T-helper 17 cell (primary cell): ENCODE measurements at regions not wholly inside any gene's neighbourhood (a gene's known extent, or its start where the extent isn't known, plus 50 kb on each side); places are given as distances from the start of the nearest gene placed in this dataset.
"Not testable (repeated sequence)": the region's sequence is repeated elsewhere in the genome, so short reads cannot be mapped to it uniquely, and the experiment has no call there.

Experiments used
- ATAC-seq: fragments of 150-1000 bp; cut with Tn5 transposase; 2 replicates; pipeline ENCODE4 v1.10.0; 2021; ENCODE audit warnings: mild to moderate bottlenecking, moderate library complexity
- DNase-seq, 3 donors: peaks; one replicate each; pipeline versions ENCODE4 v3.0.0 to v3.0.0-alpha.2; 2020 to 2021
- H3K9me3 ChIP-seq: one replicate; pipeline ENCODE4 v1.7.0; 2013; ENCODE audit warnings: low read length, mild to moderate bottlenecking; ENCODE audit not compliant: control insufficient read depth, poor library complexity, severe bottlenecking
- H3K27ac Mint-ChIP-seq: one replicate; pipeline ENCODE4 v1.8.0; 2022; ENCODE audit warnings: mild to moderate bottlenecking, moderate library complexity, mixed read lengths
- H3K27me3 Mint-ChIP-seq: one replicate; pipeline ENCODE4 v1.8.0; 2022; ENCODE audit warnings: mixed read lengths
- H3K36me3 Mint-ChIP-seq: one replicate; pipeline ENCODE4 v1.8.0; 2022; ENCODE audit warnings: low read depth, mixed read lengths
- H3K4me1 Mint-ChIP-seq: one replicate; pipeline ENCODE4 v1.8.0; 2022; ENCODE audit warnings: mild to moderate bottlenecking, mixed read lengths
- H3K4me3 Mint-ChIP-seq: one replicate; pipeline ENCODE4 v1.8.0; 2022; ENCODE audit warnings: mild to moderate bottlenecking, moderate library complexity, mixed read lengths

- no peak for ATAC-seq
- Mint-ChIP-seq H3K36me3 (no peaks in the 10 kb centered on the region), H3K27me3 (peaks cover 52% of the 10 kb centered on the region)
These were observed 267.2 kb upstream of the DIO3 start for GRCh38 chr14:101294136-101294535.

GRCh38 chr14:101299781-101300180, 261.5 kb upstream of the DIO3 start:
- not testable (repeated sequence) for H3K4me3 Mint-ChIP-seq, H3K36me3 Mint-ChIP-seq, DNase-seq, H3K4me1 Mint-ChIP-seq, ATAC-seq, H3K9me3 ChIP-seq, H3K27ac Mint-ChIP-seq
- peaks cover 15% of the 10 kb centered on the region for H3K27me3 Mint-ChIP-seq

More at GRCh38 chr14:101294136-101294535, 267.2 kb upstream of the DIO3 start:
- Mint-ChIP-seq H3K4me1 (no peaks in the 10 kb centered on the region), H3K27ac (no peak overlapping the region), H3K4me3 (no peak overlapping the region)
- no peak for DNase-seq
- peaks cover 3% of the 10 kb centered on the region for H3K9me3 ChIP-seq

DNA sequence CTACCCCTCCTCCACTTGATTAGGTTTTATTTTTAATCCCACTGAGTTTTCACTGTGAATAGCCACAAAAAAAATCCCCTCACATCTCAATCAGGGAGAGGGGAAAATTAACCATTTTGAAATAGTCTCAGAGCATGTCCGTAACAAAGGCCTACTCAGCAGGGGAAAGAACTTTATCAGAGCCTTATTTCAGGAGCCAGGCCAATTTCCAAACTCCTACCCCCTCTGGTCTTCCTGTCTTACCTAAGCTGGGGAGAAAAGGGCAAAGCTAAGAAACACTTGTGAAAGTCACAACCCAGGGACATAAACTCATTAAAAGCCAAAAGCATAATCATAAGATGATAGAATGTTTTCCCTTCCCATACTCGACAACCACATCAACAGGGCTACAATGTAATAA, 260.3 kb upstream of the DIO3 start:
- H3K36me3 Mint-ChIP-seq = peaks cover 2% of the 10 kb centered on the region
- peaks cover 15% of the 10 kb centered on the region for H3K27me3 Mint-ChIP-seq
- H3K4me3 Mint-ChIP-seq = no peak overlapping the region

DNA sequence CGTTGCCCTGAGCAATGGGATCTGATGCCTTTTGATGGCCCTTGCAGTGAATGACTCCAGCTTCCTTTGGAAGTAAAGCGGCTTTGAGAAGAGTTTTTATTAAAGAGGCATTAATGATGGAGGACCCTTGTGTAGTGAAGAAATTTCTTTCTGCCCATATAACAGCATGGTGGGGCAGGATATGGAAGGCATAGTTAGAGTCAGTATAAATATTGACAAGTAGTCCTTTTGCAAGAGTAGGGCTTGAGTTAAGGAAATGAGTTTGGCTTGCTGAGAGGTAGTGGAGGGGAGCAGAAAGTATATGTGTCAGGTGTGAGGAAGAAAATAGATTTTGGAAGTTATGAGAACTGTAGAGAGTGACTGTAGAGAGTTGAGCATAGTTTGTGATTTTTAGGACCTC, 254.1 kb upstream of the DIO3 start:
- ATAC-seq, H3K36me3 Mint-ChIP-seq, H3K27ac Mint-ChIP-seq, H3K4me3 Mint-ChIP-seq, H3K9me3 ChIP-seq, H3K27me3 Mint-ChIP-seq, DNase-seq, H3K4me1 Mint-ChIP-seq: not testable (repeated sequence)

More for the DNA sequence above, 260.3 kb upstream of the DIO3 start:
- H3K9me3 ChIP-seq = peaks cover 3% of the 10 kb centered on the region
- Mint-ChIP-seq H3K4me1 (no peaks in the 10 kb centered on the region), H3K27ac (no peak overlapping the region)
- DNase-seq (no peak), ATAC-seq (no peak)

GRCh38 chr14:101311186-101311585, 250.1 kb upstream of the DIO3 start:
- H3K27me3 Mint-ChIP-seq = peaks cover 13% of the 10 kb centered on the region

GRCh38 chr14:101313268-101313667, 248.0 kb upstream of the DIO3 start:
- H3K27me3 Mint-ChIP-seq = peaks cover 14% of the 10 kb centered on the region
- no peak overlapping the region for H3K4me3 Mint-ChIP-seq
- no peak overlapping the region for H3K27ac Mint-ChIP-seq
- ATAC-seq (no peak), DNase-seq (no peak)
- peaks cover 3% of the 10 kb centered on the region for H3K9me3 ChIP-seq
- no peaks in the 10 kb centered on the region for H3K4me1 Mint-ChIP-seq
- H3K36me3 Mint-ChIP-seq = no peaks in the 10 kb centered on the region

More at GRCh38 chr14:101311186-101311585, 250.1 kb upstream of the DIO3 start:
- H3K36me3 Mint-ChIP-seq, H3K9me3 ChIP-seq, ATAC-seq, H3K4me1 Mint-ChIP-seq, H3K4me3 Mint-ChIP-seq, DNase-seq, H3K27ac Mint-ChIP-seq: not testable (repeated sequence)

DNA sequence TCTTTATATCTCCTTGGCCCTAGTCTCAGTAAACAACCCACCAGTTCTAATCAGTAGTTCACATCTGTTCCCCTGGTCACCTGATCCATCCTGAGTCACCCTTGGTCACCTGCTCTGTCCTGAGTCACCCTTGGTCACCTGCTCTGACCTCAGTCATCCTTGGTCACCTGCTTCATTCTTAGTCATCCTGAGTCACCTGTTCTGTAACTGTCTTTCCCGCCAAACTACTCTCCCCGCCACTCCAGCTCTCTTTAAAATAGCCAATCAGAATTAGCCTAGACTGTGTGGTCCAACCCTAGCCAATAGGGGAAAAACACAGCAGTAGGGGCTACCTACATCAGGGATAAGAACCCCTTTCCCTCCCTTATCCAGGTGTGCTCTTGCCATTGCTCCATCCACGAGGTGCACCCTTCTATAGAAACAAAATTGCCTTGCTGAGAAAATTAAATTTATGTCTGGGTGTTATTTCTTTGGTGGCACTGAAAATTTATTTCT, 245.4 kb upstream of the DIO3 start:
- no peak overlapping the region for H3K4me3 Mint-ChIP-seq
- H3K27ac Mint-ChIP-seq = no peak overlapping the region
- peaks cover 2% of the 10 kb centered on the region for H3K36me3 Mint-ChIP-seq
- DNase-seq = no peak
- ATAC-seq = no peak
- peaks cover 3% of the 10 kb centered on the region for H3K9me3 ChIP-seq
- H3K27me3 Mint-ChIP-seq = peaks cover 11% of the 10 kb centered on the region
- H3K4me1 Mint-ChIP-seq = no peaks in the 10 kb centered on the region

- Mint-ChIP-seq H3K4me1 (no peaks in the 10 kb centered on the region), H3K4me3 (no peak overlapping the region), H3K27me3 (peaks cover 11% of the 10 kb centered on the region), H3K27ac (no peak overlapping the region), H3K36me3 (peaks cover 2% of the 10 kb centered on the region)
- DNase-seq = no peak
- no peak for ATAC-seq
- peaks cover 3% of the 10 kb centered on the region for H3K9me3 ChIP-seq
These were observed 243.0 kb upstream of the DIO3 start for GRCh38 chr14:101318271-101318670.

GRCh38 chr14:101320396-101320795, 240.9 kb upstream of the DIO3 start:
- Mint-ChIP-seq H3K36me3 (peaks cover 2% of the 10 kb centered on the region), H3K27ac (no peak overlapping the region), H3K27me3 (peaks cover 5% of the 10 kb centered on the region), H3K4me1 (no peaks in the 10 kb centered on the region), H3K4me3 (no peak overlapping the region)
- DNase-seq (no peak), ATAC-seq (no peak)
- peaks cover 3% of the 10 kb centered on the region for H3K9me3 ChIP-seq

GRCh38 chr14:101322223-101322622, 239.1 kb upstream of the DIO3 start:
- H3K36me3 Mint-ChIP-seq = peaks cover 2% of the 10 kb centered on the region
- H3K4me1 Mint-ChIP-seq = no peaks in the 10 kb centered on the region
- DNase-seq (no peak), ATAC-seq (no peak)
- peaks cover 5% of the 10 kb centered on the region for H3K27me3 Mint-ChIP-seq
- H3K4me3 Mint-ChIP-seq = no peak overlapping the region
- no peak overlapping the region for H3K27ac Mint-ChIP-seq
- peaks cover 3% of the 10 kb centered on the region for H3K9me3 ChIP-seq

DNA sequence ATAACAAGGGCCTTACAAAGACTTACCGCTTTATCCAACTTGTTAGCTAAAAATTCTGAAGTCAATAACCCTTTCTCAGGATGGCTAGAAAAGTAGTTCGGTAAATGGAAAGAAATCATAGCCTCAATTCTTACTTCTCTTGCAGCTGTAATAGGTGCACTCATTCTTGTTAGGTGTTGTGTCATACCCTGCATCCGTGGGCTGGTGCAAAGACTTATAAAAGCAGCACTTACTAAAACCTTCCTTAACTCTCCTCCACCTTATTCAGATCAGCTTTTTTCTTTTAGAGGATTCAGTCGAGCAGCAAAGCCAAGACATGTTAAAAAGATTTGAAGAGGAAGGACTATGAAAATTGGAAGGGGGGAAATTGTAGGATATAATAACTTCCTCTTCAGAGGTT, 238.2 kb upstream of the DIO3 start:
- Mint-ChIP-seq H3K27ac (no peak overlapping the region), H3K36me3 (peaks cover 2% of the 10 kb centered on the region), H3K4me1 (no peaks in the 10 kb centered on the region), H3K4me3 (no peak overlapping the region), H3K27me3 (peaks cover 8% of the 10 kb centered on the region)
- no peak for ATAC-seq
- DNase-seq = no peak
- H3K9me3 ChIP-seq = peaks cover 3% of the 10 kb centered on the region

DNA sequence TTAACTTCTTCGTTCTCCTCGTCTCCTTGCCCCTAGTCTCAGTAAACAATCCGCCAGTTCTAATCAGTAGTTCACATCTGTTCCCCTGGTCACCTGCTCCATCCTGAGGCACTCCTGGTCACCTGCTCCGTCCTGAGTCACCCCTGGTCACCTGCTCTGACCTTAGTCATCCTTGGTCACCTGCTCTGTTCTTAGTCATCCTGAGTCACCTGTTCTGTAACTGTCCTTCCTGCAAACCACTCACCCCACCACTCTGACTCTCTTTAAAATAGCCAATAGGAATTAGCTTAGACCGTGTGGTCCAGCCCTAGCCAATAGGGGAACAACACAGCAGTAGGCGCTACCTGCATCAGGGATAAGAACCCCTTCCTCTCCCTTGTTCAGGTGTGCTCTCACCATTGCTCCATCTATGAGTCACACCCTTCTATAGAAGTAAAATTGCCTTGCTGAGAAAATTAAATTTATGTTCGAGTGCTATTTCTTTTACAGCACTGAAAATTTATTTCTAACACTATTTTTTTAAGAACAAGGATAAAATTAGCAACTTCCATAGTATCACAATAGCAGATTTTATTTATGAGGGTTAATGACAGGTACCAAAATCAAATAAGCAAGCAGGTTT, 237.6 kb upstream of the DIO3 start:
- H3K4me3 Mint-ChIP-seq, H3K4me1 Mint-ChIP-seq, DNase-seq, H3K27ac Mint-ChIP-seq, H3K27me3 Mint-ChIP-seq, ATAC-seq, H3K36me3 Mint-ChIP-seq, H3K9me3 ChIP-seq: not testable (repeated sequence)

- no peak overlapping the region for H3K4me3 Mint-ChIP-seq
- DNase-seq (no peak), ATAC-seq (no peak)
- no peaks in the 10 kb centered on the region for H3K36me3 Mint-ChIP-seq
- peaks cover 12% of the 10 kb centered on the region for H3K27me3 Mint-ChIP-seq
- H3K4me1 Mint-ChIP-seq = no peaks in the 10 kb centered on the region
- H3K9me3 ChIP-seq = peaks cover 3% of the 10 kb centered on the region
- H3K27ac Mint-ChIP-seq = no peak overlapping the region
These were observed 236.0 kb upstream of the DIO3 start for GRCh38 chr14:101325319-101325718.

DNA sequence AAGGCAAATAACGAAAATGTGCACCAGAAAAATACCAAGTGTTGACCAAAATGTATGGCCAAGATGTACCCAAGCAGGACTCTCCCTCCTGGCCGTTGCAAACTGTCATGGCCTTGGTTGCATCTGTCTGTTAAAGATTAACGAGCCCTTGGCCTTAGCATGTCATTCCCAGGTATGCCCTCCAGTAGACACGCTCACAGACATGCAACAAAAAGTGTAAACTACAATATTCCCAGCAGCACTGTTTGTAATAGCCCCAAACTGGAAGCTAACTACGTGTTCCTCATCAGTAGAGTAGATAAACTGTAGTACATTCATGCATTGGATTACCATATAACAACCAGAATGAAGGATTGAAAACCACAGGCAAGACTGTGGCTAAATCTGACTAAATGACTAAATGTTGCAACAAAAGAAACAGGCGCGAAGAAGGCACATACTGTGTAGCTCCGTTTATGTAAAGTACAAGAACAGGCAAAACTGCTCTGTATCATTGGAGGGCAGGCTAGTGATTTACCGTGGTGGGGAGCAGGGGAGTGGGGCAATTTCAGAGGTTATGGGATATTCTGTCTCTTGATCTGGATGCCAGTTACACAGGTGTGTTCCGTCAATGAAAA, 232.8 kb upstream of the DIO3 start:
- peaks cover 3% of the 10 kb centered on the region for H3K9me3 ChIP-seq
- no peak for ATAC-seq
- Mint-ChIP-seq H3K27me3 (peaks cover 28% of the 10 kb centered on the region), H3K4me1 (no peaks in the 10 kb centered on the region), H3K27ac (no peak overlapping the region), H3K36me3 (no peaks in the 10 kb centered on the region), H3K4me3 (no peak overlapping the region)
- no peak for DNase-seq
